ENCODE measurements at regions not wholly inside any gene's neighbourhood (a gene's known extent, or its start where the extent isn't known, plus 50 kb on each side); places are given as distances from the start of the nearest gene placed in this dataset.

GRCh38 chr7:110017405-110017804, 1073.5 kb upstream of the LRRN3 start (continued):
- no peak for TF ChIP-seq NFYA (IDR thresholded peaks at IDR 0.05; ENCODE audit: borderline replicate concordance, low read depth, low read length)
- no peak for TF ChIP-seq CBX5 (IDR thresholded peaks at IDR 0.05; ENCODE audit: low read depth)
- no peak for TF ChIP-seq LARP7 (IDR thresholded peaks at IDR 0.05)
- TF ChIP-seq SREBF2 (IDR thresholded peaks at IDR 0.05; ENCODE audit: low read length), result no peak

GRCh38 chr7:110027385-110027784, 1063.5 kb upstream of the LRRN3 start:
- Histone ChIP-seq H3K4me1 (ENCODE audit: control insufficient read depth, insufficient read depth, low read length) (no peaks in the 10 kb centered on the region), H3K79me2 (ENCODE audit: control insufficient read depth, insufficient read depth, low read length) (no peaks in the 10 kb centered on the region), H3K36me3 (ENCODE audit: control insufficient read depth in 2 of 2, insufficient read depth in 2 of 2, low read length in 1 of 2) (no peaks in the 10 kb centered on the region), H3K9me3 (replicated peaks; ENCODE audit: control insufficient read depth, insufficient read depth, low read length) (no peaks in the 10 kb centered on the region), H4K20me1 (ENCODE audit: control insufficient read depth, insufficient read depth) (no peaks in the 10 kb centered on the region), H2AFZ (ENCODE audit: control insufficient read depth, low read depth, low read length) (no peak overlapping the region), H3K27me3 (replicated peaks in 1 of 2; ENCODE audit: control insufficient read depth in 2 of 2, insufficient read depth in 2 of 2, low read length in 1 of 2) (no peaks in the 10 kb centered on the region), H3K27ac (ENCODE audit: control insufficient read depth, insufficient read depth) (no peak overlapping the region), H3K9ac (ENCODE audit: control insufficient read depth, insufficient read depth, low read length) (no peak overlapping the region), H3K4me2 (ENCODE audit: control insufficient read depth, insufficient read depth) (no peak overlapping the region), H3K4me3 (no peak overlapping the region)
- FAIRE-seq, result no peak
- no peak for DNase-seq (ENCODE audit: low read depth, low spot score)
- BruUV-seq (replicated peaks), result no TSS peak
- POLR2A ChIA-PET, result no interaction called here
- intact Hi-C loops (cut with micrococcal nuclease; ENCODE audit: unreplicated experiment), result no loop called here
- in situ Hi-C loops (cut with MboI), result no loop called here
- CTCF ChIA-PET, result interaction anchor here (0.5 kb wide), 1 partner anchor 77 kb away, joined by 3 read pairs; no protein-coding TSS in a partner anchor
- WGBS (ENCODE audit: insufficient coverage, insufficient replicate concordance, low lambda C conversion rate, missing lambda C conversion rate), result 0% methylated on average over 3 of the region's 3 CpGs
- RAD21 ChIA-PET (ENCODE audit: unreplicated experiment), result no interaction called here
- no peak for ATAC-seq
- SMC1A ChIA-PET (ENCODE audit: uncharacterized antibody, unreplicated experiment), result no interaction called here
- no peak for TF ChIP-seq SP1 (IDR thresholded peaks at IDR 0.05; ENCODE audit: low read depth, low read length)
- TF ChIP-seq, protein P1, sequence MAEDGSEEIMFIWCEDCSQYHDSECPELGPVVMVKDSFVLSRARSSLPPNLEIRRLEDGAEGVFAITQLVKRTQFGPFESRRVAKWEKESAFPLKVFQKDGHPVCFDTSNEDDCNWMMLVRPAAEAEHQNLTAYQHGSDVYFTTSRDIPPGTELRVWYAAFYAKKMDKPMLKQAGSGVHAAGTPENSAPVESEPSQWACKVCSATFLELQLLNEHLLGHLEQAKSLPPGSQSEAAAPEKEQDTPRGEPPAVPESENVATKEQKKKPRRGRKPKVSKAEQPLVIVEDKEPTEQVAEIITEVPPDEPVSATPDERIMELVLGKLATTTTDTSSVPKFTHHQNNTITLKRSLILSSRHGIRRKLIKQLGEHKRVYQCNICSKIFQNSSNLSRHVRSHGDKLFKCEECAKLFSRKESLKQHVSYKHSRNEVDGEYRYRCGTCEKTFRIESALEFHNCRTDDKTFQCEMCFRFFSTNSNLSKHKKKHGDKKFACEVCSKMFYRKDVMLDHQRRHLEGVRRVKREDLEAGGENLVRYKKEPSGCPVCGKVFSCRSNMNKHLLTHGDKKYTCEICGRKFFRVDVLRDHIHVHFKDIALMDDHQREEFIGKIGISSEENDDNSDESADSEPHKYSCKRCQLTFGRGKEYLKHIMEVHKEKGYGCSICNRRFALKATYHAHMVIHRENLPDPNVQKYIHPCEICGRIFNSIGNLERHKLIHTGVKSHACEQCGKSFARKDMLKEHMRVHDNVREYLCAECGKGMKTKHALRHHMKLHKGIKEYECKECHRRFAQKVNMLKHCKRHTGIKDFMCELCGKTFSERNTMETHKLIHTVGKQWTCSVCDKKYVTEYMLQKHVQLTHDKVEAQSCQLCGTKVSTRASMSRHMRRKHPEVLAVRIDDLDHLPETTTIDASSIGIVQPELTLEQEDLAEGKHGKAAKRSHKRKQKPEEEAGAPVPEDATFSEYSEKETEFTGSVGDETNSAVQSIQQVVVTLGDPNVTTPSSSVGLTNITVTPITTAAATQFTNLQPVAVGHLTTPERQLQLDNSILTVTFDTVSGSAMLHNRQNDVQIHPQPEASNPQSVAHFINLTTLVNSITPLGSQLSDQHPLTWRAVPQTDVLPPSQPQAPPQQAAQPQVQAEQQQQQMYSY (CRISPR knock-in tag; IDR thresholded peaks at IDR 0.05), result no peak
- TF ChIP-seq ZNF207 (IDR thresholded peaks at IDR 0.05; ENCODE audit: borderline replicate concordance), result no peak
- TF ChIP-seq MYC (IDR thresholded peaks at IDR 0.05; ENCODE audit: insufficient read depth, insufficient read length, insufficient replicate concordance, low read length, severe bottlenecking), result no peak
- TF ChIP-seq SPI1 (IDR thresholded peaks at IDR 0.05; ENCODE audit: borderline replicate concordance, insufficient read depth, low read depth, low read length), result no peak
- TF ChIP-seq, protein P2, sequence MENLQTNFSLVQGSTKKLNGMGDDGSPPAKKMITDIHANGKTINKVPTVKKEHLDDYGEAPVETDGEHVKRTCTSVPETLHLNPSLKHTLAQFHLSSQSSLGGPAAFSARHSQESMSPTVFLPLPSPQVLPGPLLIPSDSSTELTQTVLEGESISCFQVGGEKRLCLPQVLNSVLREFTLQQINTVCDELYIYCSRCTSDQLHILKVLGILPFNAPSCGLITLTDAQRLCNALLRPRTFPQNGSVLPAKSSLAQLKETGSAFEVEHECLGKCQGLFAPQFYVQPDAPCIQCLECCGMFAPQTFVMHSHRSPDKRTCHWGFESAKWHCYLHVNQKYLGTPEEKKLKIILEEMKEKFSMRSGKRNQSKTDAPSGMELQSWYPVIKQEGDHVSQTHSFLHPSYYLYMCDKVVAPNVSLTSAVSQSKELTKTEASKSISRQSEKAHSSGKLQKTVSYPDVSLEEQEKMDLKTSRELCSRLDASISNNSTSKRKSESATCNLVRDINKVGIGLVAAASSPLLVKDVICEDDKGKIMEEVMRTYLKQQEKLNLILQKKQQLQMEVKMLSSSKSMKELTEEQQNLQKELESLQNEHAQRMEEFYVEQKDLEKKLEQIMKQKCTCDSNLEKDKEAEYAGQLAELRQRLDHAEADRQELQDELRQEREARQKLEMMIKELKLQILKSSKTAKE (IDR thresholded peaks at IDR 0.05; ENCODE audit: low read depth, poor library complexity, severe bottlenecking), result no peak
- TF ChIP-seq SMARCA5 (IDR thresholded peaks at IDR 0.05), result no peak
- TF ChIP-seq, protein P3, sequence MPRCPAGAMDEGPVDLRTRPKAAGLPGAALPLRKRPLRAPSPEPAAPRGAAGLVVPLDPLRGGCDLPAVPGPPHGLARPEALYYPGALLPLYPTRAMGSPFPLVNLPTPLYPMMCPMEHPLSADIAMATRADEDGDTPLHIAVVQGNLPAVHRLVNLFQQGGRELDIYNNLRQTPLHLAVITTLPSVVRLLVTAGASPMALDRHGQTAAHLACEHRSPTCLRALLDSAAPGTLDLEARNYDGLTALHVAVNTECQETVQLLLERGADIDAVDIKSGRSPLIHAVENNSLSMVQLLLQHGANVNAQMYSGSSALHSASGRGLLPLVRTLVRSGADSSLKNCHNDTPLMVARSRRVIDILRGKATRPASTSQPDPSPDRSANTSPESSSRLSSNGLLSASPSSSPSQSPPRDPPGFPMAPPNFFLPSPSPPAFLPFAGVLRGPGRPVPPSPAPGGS (IDR thresholded peaks at IDR 0.05; ENCODE audit: borderline replicate concordance, insufficient read depth, low read depth, low read length, poor library complexity, severe bottlenecking), result no peak
- TF ChIP-seq CBFB (IDR thresholded peaks at IDR 0.05; ENCODE audit: low read depth), result no peak
- TF ChIP-seq GATAD2B (conservative IDR thresholded peaks at IDR 0.05; ENCODE audit: low read depth), result no peak
- TF ChIP-seq ZNF622 (IDR thresholded peaks at IDR 0.05), result no peak
- no peak for TF ChIP-seq USF2 (IDR thresholded peaks at IDR 0.05; ENCODE audit: borderline replicate concordance, low read depth, low read length)
- TF ChIP-seq HCFC1 (IDR thresholded peaks at IDR 0.05; ENCODE audit: low read length), result no peak
